ENCODE measurements at regions not wholly inside any gene's neighbourhood (a gene's known extent, or its start where the extent isn't known, plus 50 kb on each side); places are given as distances from the start of the nearest gene placed in this dataset.

DNA sequence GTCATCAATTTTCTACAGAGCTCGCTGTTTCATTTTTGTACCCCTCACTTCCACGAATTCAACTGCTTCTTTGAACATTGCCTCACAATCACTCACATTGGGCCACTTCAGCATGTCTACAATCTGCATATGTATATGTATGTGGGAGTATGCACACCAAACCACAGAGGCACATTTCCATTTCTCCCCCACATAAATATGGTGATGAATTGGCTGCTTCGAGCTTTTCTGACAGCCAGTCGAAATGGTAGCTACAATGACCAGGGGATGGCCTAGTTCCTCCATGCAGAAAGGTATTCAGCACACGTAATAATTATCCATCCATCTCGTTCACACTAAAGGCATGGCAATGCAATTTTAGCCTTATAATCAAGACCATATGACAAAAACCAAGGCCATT, 229.6 kb upstream of the ESRRG start:
- TF ChIP-seq SNAI2 (CRISPR knock-in tag; IDR thresholded peaks at IDR 0.05) (no peak), ZNF8 (CRISPR knock-in tag; IDR thresholded peaks at IDR 0.05) (no peak), ZNF565 (CRISPR knock-in tag; conservative IDR thresholded peaks at IDR 0.05; ENCODE audit: low read depth) (no peak)
- TF ChIP-seq, protein P1, sequence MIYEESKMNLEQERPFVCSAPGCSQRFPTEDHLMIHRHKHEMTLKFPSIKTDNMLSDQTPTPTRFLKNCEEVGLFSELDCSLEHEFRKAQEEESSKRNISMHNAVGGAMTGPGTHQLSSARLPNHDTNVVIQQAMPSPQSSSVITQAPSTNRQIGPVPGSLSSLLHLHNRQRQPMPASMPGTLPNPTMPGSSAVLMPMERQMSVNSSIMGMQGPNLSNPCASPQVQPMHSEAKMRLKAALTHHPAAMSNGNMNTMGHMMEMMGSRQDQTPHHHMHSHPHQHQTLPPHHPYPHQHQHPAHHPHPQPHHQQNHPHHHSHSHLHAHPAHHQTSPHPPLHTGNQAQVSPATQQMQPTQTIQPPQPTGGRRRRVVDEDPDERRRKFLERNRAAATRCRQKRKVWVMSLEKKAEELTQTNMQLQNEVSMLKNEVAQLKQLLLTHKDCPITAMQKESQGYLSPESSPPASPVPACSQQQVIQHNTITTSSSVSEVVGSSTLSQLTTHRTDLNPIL (CRISPR knock-in tag; IDR thresholded peaks at IDR 0.05; ENCODE audit: low read depth), result no peak

All from SK-N-SH treated with all-trans-retinoic acid at 6 μM for 48 hours (cell line).